HG03039 (cell line): ENCODE measurements at regions not wholly inside any gene's neighbourhood (a gene's known extent, or its start where the extent isn't known, plus 50 kb on each side); places are given as distances from the start of the nearest gene placed in this dataset.
"Not testable (repeated sequence)": the region's sequence is repeated elsewhere in the genome, so short reads cannot be mapped to it uniquely, and the experiment has no call there.

ENCODE experiments used
- ATAC-seq: cut with Tn5 transposase; IDR thresholded peaks from one replicate; pipeline ENCODE4 v1.9.1; 2021; ENCODE audit warnings: mild to moderate bottlenecking, moderate library complexity; ENCODE audit not compliant: unreplicated experiment

GRCh38 chr4:107562316-107562715 is 157.7 kb downstream of the PAPSS1 start:
- no peak for ATAC-seq

DNA sequence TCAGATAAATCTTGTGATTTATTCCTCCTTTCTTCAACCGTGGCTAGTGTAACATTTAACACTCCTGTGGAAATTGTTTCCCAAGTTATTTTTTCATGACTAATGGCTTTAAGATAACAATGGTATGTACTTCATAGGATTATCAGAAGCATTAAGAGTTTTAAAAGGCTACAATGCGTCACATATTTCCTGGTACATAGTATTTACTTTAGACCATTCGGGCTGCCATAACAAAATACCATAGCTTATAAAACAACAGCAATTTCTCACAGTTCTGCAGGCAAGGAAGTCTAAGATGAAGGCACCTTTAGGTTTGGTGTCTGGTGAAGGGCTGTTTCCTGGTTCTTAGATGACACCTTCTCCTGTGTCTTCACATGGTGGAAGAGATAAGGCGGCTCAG is 158.6 kb downstream of the PAPSS1 start:
- no peak for ATAC-seq

DNA sequence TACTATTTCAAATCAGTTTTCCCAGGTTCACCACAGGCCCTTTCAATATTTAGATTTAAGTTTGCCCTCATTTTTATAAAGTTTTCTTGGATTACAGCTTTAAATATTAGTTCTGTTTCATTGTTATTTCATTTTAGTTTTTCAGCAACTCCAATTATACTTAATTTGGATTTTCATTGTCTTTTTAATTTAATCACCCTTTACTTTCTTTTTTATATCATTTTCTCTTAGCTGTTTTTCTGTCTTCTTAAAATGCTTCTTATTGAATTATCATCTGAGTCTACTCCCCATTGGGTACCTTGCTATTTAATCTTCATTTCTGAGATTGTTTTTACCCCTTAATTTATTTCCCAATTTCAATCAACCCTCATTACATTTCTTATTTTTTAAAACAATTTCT is 160.4 kb downstream of the PAPSS1 start:
- no peak for ATAC-seq

- no peak for ATAC-seq
Measured at GRCh38 chr4:107552306-107552705, 167.7 kb downstream of the PAPSS1 start.

GRCh38 chr4:107548211-107548905 is 171.7 kb downstream of the PAPSS1 start:
- no peak for ATAC-seq

DNA sequence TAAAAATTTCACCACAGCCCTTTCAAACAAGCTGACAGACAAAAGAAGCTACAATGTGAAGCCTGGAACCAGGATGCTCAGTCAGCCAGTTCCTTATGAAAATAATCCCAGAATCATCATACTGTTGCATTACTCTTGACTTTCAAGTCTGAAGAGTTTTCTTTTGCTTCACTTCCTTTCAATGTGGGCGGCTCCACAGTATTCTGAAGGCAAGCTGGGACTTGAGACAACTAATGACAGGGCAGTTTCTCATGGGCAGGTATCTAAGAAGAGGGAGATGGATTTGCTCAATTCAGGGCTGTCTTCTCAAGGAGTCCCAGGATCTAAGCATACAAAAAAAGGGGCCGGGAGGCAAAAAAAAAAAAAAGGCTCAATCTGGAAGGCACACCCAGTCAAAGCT is 173.4 kb downstream of the PAPSS1 start:
- no peak for ATAC-seq

- ATAC-seq, result no peak
Measured at GRCh38 chr4:107541511-107541910, 178.5 kb downstream of the PAPSS1 start.

- ATAC-seq, result no peak
Measured at GRCh38 chr4:107531927-107532326, 188.1 kb downstream of the PAPSS1 start.

- ATAC-seq, result no peak
Measured at GRCh38 chr4:107520368-107520767, 199.7 kb downstream of the PAPSS1 start.

DNA sequence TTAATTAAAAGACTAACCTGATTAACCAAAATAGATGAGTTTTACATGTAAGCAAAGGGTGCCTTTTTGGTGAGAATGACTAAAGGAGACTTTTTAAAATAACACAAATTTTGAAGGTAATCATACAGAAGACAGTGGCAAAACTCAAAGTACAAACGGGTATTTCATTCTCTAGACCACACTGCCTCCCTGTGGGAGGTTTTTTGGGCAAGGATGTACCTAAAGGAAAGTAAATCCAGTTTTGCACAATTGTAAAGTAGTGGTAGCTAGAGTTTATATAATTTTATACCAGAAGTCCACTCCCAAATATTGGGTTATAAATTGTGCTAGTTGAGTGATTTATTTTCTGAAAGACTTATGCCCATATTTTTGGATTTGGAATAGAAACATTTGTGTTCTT is 201.0 kb downstream of the PAPSS1 start:
- ATAC-seq, result no peak

GRCh38 chr4:107518076-107518475 is 202.0 kb downstream of the PAPSS1 start:
- no peak for ATAC-seq

DNA sequence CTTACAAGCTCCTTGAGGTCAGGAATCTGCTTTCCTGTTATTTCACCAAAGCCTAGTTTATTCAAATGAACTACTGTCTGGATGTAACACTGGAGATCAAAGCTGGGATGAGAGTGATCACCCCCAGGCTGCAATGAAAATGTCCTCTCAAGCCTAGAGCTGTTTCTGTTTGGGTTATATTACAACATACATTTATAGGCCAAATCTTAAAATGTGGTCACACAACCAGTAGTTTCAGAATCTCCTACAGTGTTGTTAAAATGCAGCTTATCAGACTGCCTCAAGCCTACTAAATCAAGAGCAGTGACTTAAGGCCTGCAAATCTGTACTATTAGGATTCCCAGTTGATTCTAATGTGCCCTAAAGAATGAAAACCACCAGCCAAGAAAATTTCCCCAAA is 207.5 kb downstream of the PAPSS1 start:
- no peak for ATAC-seq

- ATAC-seq, result no peak
Measured at GRCh38 chr4:107509615-107510014, 210.4 kb downstream of the PAPSS1 start.

GRCh38 chr4:107500551-107500950 is 219.5 kb downstream of the PAPSS1 start:
- no peak for ATAC-seq

- ATAC-seq, result peak; percentile 60
Measured at GRCh38 chr4:107497054-107497453, 223.0 kb downstream of the PAPSS1 start.

- no peak for ATAC-seq
Measured at GRCh38 chr4:107492566-107492965, 227.5 kb downstream of the PAPSS1 start.

- ATAC-seq, result no peak
Measured at GRCh38 chr4:107490116-107490515, 229.9 kb downstream of the PAPSS1 start.

DNA sequence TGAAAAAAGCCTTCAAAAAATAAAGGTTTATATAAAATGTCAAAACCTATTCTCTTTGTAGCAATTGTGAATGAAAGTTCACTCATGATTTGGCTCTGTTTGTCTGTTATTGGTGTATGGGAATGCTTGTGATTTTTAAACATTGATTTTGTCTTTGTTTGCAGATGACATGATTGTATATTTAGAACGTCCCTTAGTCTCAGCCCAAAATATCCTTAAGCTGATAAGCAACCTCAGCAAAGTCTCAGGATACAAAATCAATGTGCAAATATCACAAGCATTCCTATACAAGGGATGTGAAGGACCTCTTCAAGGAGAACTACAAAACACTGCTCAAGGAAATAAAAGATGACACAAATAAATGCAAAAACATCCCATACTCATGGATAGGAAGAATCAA is 236.4 kb downstream of the PAPSS1 start:
- not testable (repeated sequence) for ATAC-seq

- no peak for ATAC-seq
Measured at GRCh38 chr4:107482546-107482945, 237.5 kb downstream of the PAPSS1 start.

- no peak for ATAC-seq
Measured at GRCh38 chr4:107478327-107478980, 241.6 kb downstream of the PAPSS1 start.

- ATAC-seq, result no peak
Measured at GRCh38 chr4:107473126-107473525, 246.9 kb downstream of the PAPSS1 start.

DNA sequence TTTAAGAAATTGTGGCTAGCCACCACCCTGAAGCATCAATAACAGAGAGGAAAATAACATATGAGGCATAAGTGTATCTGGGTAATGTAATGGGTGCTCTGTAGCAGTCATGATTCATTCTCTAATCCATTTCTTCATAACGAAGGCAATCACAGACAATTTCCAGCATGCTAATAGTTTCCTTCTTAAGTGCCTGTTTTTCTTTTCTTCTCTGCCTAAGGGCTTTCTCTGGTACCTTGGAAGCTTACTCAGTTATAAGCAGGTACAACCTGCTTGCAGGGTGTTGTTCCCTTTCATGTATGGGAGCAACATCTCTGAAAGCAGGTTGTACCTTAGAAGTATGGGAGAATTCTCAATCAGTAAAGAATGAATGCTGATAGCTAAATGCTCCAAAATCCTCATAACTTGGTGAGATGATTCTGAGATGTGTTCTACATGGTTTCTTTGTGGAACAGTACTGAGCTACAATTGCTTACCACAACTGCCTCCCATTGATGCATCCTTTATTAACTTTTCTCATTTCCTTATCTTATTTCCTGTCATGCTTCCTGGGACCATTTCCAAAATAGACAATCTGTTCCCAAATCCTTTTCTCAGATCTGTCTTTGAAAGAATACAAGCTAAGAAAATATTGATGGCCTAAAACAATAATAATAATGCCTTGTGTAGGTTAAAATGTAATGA is 247.6 kb downstream of the PAPSS1 start:
- no peak for ATAC-seq
